Right forelimb (tissue), 1 donor: ENCODE measurements at regions not wholly inside any gene's neighbourhood (a gene's known extent, or its start where the extent isn't known, plus 50 kb on each side); places are given as distances from the start of the nearest gene placed in this dataset.
"Not testable (repeated sequence)": the region's sequence is repeated elsewhere in the genome, so short reads cannot be mapped to it uniquely, and the experiment has no call there.

Experiments
- DNase-seq: peaks from one replicate; pipeline ENCODE4 v3.0.0-alpha.2; 2018

DNA sequence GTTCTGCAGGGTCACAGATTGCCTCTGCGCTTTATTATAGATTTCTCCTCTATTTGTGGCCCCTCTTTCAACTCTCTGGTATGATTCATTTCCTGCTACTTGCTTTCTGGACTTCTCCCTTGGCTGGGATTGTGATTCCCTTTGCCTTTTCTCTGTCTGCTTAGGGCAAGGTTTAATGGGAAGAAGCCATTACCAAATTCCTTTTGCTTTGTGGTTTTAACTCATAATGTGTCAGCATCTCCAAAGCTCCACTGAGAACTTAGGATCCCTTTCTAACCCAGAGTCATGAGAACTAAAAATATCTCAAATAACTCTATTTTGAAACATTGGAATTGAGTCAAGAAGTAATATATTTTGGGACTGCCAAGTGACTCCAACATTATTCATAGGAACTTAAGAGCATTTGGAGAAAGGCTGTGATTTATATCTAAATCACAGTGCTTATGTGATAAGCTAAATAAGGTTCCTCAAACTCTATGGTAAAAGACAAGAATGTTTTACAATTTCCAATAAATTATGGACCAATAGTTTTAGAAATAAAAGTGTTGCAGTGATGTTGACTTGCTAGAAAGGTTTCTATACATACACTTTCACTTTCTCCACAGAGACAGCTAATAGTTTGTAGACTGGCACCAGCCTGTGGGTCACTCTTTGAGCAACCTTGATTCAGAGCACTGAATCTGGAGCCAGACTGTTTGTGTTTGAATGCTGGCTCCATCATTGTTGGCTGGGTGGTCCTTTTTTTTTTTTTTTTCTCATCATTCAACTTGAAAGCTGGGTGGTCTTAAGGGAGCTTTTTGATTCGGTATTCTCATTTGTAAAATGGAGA lies 93.9 kb downstream of the DACT1 start:
- DNase-seq, result no peak

GRCh38 chr14:58732387-58732786 lies 94.6 kb downstream of the DACT1 start:
- DNase-seq, result no peak

DNA sequence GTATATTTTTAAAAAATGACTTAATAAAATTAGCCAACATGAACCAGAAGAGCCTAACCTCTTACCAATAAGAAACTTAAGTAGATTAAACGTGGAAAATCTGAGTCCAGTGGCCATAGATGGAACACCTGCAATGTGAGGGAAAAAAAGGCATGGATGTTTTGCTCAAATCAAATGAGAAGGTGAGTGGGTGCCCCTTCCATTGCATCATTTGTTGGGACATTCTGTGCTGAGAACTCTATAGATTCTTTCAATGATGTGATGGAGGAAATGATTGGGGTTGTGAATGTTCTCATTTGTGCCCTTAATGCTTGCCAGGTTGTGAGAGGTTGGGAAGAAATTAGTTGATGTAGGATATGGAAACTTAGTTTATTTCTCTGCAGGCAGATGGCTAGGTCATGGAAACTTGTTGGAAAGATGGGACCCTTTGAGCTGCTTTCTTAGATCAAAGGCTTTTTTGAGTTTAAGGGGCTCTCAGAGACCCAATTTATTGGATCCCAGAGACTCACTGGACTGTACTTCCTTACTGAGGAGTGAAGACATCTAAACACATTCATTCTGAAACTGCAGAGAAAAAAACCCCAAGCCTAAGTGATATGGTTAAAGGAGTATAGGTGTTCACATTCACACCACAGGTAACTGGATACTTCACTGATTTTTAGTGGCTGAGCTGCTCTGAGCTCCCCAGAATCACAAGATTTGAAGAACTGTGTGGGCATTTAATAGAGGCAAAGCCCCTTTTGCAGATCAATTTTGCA lies 95.9 kb downstream of the DACT1 start:
- DNase-seq, result no peak

GRCh38 chr14:58735596-58735995 lies 97.8 kb downstream of the DACT1 start:
- DNase-seq, result no peak

- DNase-seq, result no peak
Observed at GRCh38 chr14:58736606-58737005, 98.8 kb downstream of the DACT1 start.

DNA sequence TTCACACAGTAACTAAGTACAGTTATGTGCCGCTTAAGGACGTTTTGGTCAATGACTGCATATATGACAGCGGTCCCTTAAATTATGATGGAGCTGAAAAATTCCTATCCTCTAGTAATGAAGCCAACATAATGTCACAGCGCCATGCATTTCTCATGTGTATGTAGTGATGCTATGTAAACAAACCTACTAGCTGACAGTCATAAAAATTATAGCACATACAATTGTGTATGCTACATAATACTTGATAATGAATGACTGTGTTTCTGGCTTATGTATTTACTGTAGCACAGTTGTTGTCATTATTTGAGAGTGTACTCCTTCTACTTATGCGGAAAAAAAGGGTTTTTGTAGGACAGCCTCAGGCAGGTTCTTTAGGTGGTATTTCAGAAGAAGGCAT lies 99.7 kb downstream of the DACT1 start:
- DNase-seq, result no peak

DNA sequence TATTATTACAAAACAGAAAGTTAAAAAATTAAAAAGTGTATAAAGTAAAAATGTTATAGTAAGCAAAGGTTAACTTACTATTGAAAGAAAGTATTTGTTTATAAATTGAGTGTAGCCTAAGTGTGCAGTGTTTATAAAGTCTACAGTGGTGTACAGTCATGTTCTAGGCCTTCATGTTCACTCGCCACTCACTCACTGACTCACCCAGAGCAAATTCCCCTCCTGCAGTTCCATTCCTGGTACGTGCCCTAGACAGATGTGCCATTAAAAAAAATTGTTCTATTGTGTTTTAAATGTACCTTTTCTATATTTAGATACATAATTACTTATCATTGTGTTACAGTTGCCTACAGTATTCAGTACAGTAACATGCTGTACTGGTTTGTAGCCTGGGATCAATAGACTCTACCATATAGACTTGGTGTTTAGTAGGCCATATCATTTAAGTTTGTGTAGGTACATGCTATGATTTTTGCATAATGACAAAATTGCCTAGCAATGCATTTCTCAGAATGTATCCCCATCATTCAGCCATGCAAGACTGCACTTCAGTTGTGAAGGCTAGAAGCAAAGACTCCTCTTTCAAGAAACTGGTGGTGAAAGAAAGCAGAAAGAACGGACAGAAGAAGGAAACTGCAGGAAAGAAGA lies 100.6 kb downstream of the DACT1 start:
- no peak for DNase-seq

- DNase-seq, result no peak
Observed at GRCh38 chr14:58738876-58739275, 101.1 kb downstream of the DACT1 start.

- DNase-seq, result no peak
Observed at GRCh38 chr14:58739674-58740073, 101.9 kb downstream of the DACT1 start.

DNA sequence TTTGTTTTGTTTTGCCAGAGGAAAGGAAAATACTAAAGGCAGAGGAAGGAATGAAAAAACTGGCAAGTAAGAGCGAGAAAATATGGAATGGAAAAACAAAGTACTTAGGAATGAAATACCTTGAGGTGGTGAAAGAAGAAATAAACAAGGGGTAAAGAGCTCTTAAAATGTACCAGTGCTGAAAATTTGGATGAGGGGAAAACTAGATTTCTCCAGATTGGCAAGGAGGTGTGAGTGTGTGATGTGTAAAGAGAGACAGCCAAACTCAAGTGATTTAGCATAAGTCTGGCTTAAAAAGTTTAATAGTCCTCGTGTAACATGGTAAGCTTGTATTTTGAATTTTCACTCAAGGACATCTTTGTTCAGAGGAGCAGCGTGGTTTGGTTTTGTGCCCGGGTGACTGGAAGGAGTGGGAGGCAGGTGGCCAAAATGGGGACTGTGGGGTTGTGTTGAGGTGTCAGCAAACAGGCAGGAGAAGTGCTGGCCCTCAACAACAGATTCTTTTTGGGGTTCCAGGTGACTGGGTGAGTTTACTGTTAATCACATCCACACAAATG lies 102.7 kb downstream of the DACT1 start:
- peak; percentile 63 for DNase-seq

DNA sequence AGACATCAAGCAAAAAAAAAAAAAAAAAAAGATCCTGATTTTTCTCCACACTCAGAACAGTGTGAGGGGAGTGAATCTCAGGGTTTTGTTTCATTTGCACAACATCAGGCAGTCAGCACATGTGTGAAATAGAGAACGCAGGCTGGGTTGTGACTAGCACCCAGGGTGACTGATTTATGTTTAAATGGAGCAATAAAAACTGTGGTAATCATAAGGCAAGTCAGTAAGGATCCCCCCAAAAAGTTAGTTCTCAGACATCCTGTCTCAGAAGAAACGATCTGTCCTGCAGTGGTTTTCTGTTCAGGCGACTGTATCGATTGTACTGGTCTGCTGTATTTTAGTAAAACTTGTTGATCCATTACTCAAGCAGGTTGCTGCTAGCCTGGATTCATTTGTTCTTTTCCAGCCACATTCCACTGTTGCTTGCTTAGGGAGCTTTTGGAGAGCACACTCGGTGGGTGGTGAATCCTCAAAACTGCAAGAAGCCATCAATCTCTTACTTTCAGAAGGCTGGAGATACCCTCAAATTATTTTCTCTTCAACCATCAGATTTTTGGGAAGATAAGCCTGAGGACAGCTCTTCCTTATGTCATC lies 107.1 kb downstream of the DACT1 start:
- DNase-seq, result no peak

DNA sequence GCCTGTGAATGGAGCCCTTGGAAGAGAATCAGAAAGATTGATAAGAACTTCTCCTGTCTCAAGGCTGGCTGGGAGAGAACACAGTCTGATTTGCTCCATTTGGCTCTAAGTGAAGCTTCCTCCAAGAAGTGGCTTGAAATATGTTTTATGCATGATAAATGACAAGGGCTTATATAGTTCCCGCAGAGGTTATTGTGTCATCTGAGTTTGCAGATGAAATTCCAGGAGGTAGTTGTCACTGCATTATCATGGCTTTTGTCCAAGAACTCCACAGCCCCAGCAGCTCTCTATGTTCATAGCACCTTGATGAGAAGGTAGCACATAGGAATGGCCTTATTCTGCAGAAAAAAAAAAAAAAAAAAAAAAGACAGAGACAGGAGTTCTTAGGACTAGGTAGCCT lies 108.5 kb downstream of the DACT1 start:
- DNase-seq, result no peak

DNA sequence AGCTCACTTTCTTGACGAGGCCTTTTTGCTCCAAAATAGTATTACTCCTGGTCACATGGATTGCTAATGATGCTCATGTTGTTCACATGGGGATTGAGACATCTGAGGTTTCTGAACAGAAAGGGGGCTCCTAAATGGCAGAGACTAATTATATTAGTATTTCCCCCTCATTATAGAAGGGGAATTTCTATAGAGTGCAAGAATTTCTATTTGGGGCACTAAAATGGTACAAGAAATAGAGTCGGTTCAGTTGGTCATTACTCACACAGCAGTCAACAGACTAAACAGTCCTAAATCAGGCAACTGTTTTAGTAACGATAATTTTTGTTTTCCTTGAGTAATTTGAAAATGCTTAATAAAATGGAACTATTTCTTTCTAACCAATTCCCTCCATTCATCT lies 108.9 kb downstream of the DACT1 start:
- no peak for DNase-seq

- DNase-seq, result no peak
Observed at GRCh38 chr14:58747181-58747580, 109.4 kb downstream of the DACT1 start.

GRCh38 chr14:58748251-58748650 lies 110.5 kb downstream of the DACT1 start:
- not testable (repeated sequence) for DNase-seq

DNA sequence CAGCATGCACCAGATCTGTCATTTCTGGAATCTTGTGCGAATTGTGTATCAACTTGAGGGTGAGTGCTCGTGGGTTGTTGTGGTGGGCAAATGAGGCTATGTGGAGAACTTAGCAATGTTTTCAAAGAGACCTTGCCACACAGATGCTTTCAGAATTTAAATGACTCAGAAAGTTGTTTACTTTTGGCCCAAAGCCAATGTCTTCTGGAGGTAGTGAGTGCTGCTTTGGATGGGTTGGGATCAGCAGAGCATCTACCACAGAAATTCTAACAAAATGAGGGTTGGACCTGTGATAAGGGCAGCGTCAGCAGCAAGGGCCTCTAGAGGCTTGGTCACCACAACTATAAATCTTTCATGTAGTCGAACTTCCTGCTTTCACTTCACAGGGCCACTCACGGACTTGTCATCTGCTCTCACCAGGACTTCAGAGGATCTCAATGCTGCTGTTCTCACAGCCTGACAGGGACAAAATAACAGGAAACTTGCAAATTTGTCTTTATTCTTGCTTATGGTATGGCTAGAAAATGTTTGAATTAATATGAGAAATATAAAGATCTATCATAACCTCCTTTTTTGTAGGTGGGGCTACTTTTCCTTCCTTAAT lies 111.4 kb downstream of the DACT1 start:
- DNase-seq, result no peak

DNA sequence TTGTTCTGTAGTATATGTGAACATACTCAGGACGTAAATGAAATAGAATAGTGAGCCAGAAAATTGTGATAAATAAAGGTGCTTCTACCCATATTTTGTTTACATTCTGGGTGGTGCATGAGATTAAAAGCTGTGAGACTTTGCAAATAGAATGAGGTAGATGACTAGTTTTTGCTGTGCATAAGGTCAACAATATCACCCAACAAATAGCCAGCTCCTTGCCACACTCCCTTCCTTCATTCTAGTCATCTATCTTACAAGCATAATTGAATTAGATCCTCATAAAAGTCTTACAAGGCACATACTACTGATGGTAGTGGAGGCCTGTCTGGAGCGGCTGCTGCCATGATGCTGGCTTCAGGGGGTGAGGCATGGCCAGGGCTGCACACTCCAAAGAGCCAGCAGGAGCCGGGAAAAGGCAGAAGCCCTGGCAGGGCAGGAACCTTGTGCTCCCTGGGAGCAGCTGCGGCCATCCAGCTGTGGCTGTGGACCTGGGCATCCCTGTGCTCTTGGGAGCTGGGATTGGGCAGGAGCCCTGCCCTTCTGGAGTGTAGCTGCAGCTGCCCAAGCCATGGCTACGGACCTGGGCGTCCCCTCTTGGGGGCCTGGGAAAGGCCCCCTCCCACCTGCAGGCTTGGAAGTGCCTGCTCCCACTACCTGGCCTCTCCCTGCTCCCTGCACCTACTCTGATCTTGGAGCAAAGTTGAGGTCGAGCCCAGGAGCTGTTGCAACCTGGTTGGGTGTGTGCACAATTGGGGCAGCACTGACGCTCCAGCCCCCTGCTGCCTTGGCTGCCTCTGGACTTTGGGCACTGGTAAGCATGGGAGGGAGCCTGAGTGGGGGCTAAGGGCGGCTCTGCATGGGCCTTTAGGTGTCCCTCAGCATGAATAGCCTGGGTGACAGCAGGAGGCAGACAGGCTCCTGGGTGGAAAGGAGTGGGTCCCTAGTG lies 112.8 kb downstream of the DACT1 start:
- DNase-seq, result no peak

- DNase-seq, result no peak
Observed at GRCh38 chr14:58751788-58752187, 114.0 kb downstream of the DACT1 start.

DNA sequence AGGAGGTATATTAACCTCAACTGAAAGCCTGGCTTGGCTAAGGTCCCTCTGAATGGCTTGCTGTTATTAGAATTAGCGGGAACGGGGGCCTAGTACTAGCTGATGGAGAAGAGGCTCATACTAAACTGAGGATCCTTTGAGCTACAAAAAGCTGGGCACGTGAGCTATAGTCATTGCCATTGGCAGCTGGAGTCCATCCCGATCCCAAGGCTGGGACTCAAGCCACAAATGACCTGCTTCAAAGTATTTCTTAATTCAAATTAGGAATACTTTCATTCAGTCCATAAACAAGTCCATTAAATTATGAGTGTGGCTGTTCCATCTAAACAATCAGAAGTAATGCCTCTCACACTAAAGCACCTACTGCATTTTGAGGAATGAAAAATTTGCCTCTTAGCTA lies 114.5 kb downstream of the DACT1 start:
- DNase-seq, result no peak

DNA sequence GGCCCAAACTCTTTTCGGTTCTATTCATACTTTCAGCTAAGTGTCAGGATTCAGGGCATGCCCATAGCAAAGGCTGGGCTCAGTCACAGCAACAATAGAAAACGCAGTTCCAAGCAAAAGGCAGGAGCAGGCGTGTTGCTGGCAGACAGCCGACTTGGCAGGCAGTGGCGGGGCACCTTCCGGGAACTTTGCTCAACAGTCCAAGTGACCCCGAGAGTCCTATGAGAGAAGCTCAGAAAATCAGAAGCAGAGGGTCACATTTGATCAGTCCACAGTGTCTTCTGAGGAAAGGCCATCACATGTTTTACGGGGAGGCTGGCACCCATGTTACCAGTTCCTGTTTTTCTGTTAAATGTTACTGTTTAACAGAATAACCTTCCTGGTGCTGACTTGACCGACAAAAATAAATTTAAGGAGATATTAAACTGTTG lies 115.0 kb downstream of the DACT1 start:
- DNase-seq, result peak; percentile 58
